C4-2B (cell line): ENCODE measurements at regions not wholly inside any gene's neighbourhood (a gene's known extent, or its start where the extent isn't known, plus 50 kb on each side); places are given as distances from the start of the nearest gene placed in this dataset.
"Not testable (repeated sequence)": the region's sequence is repeated elsewhere in the genome, so short reads cannot be mapped to it uniquely, and the experiment has no call there.

ENCODE experiments used
- H3K27ac ChIP-seq: fragments of 450-650 bp; 2 replicates; pipeline ENCODE4 v1.5.1; 2017
- CTCF ChIP-seq: fragments of 450-650 bp; conservative IDR thresholded peaks from 2 replicates; pipeline ENCODE4 v1.5.1; 2017; ENCODE audit warnings: mild to moderate bottlenecking
- ZFX ChIP-seq: fragments of 450-650 bp; IDR thresholded peaks from 2 replicates; pipeline ENCODE4 v1.6.1; 2017

GRCh38 chr16:65372171-65372570, 250.3 kb upstream of the CDH11 start:
- H3K27ac ChIP-seq: no peak overlapping the region

GRCh38 chr16:65365732-65366715, 244.2 kb upstream of the CDH11 start:
- H3K27ac ChIP-seq: no peak overlapping the region
- no peak for TF ChIP-seq ZFX
- no peak for TF ChIP-seq CTCF

More at GRCh38 chr16:65372171-65372570, 250.3 kb upstream of the CDH11 start:
- TF ChIP-seq ZFX (no peak), CTCF (no peak)

- H3K27ac ChIP-seq: not testable (repeated sequence)
These were observed 234.9 kb upstream of the CDH11 start for GRCh38 chr16:65356721-65357120.

- no peak for TF ChIP-seq CTCF
- no peak for TF ChIP-seq ZFX
These were observed 233.8 kb upstream of the CDH11 start for GRCh38 chr16:65355706-65356105.

DNA sequence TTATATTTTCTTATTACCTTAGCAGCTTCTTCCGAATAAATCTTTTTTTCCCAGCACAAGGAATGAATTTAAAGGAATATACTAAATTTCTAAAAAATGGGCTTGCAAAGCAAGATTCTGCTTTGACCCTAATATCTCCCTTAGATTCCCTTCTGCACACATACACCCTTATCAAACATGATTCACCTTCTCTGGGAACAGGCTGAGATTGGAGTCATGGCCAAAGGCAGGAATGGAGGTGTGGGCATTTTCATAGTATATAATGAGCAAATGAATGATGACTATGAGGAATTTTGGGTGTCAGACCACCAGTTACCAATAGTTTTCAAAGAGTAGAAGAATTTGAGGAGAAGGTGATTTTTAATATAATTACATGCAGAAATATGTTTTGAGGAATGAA, 231.3 kb upstream of the CDH11 start:
- TF ChIP-seq ZFX (no peak), CTCF (no peak)
- H3K27ac ChIP-seq: no peak overlapping the region

More at GRCh38 chr16:65355706-65356105, 233.8 kb upstream of the CDH11 start:
- no peak overlapping the region for H3K27ac ChIP-seq

- TF ChIP-seq ZFX: no peak
- TF ChIP-seq CTCF: no peak
- no peak overlapping the region for H3K27ac ChIP-seq
These were observed 227.8 kb upstream of the CDH11 start for GRCh38 chr16:65349626-65350025.

DNA sequence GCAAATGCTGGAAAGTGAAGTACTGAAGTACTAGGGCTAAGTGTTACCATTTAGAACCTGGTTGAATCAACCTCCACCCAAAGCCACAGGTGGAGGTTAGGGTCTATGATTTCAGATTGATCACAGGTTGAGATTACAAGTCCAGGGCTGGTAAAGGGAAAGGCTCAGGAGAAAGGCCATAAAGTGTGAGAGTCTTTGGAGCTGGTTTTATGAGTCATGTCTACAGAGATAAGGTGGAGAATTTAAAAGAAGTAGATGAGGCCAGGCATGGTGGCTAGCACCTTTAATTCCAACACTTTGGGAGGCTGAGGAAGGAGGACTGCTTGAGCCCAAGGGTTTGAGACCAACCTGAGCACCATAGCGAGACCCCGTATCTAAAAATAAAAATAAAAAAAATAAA, 221.7 kb upstream of the CDH11 start:
- H3K27ac ChIP-seq: no peak overlapping the region
- TF ChIP-seq CTCF: no peak
